ENCODE measurements at regions not wholly inside any gene's neighbourhood (a gene's known extent, or its start where the extent isn't known, plus 50 kb on each side); places are given as distances from the start of the nearest gene placed in this dataset.

DNA sequence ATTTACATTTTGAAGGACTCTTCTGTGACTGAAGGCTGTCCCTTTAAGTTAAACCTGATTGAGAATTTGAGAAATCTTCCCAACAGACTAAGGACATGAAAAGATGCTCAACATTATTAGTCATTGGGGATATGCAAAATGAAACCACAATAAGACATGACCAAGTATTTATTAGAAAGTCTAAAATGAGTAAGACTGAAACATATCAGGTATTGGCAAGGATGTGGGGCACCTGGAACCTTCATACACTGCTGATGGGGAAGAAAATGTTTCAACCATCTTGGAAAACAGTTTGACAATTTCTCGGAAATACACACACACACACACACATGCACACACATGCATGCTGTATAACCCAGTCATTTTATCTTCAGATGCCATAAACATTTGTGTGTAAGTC is 132.1 kb upstream of the CDK6 start:
- Histone ChIP-seq H3K4me2 (ENCODE audit: insufficient read depth, low read length) (no peak overlapping the region), H3K4me3 (ENCODE audit: low read depth in 1 of 2, low read length in 2 of 2) (no peak overlapping the region), H3K9me3 (ENCODE audit: insufficient read depth, low read length, severe bottlenecking) (no peaks in the 10 kb centered on the region), H2AFZ (ENCODE audit: low read depth, low read length) (no peak overlapping the region), H3K27ac (ENCODE audit: low read length) (no peak overlapping the region), H3K36me3 (ENCODE audit: insufficient read depth, low read length) (no peaks in the 10 kb centered on the region), H3K9ac (ENCODE audit: low read depth, low read length) (no peak overlapping the region), H4K20me1 (ENCODE audit: insufficient read depth, low read length) (no peaks in the 10 kb centered on the region), H3K27me3 (ENCODE audit: insufficient read depth, low read length, poor library complexity) (no peaks in the 10 kb centered on the region), H3K4me1 (ENCODE audit: insufficient read depth, low read length) (no peaks in the 10 kb centered on the region), H3K79me2 (ENCODE audit: insufficient read depth, low read length) (no peaks in the 10 kb centered on the region)
- ATAC-seq (ENCODE audit: insufficient read depth, low read depth), result no peak
- TF ChIP-seq EZH2 (IDR thresholded peaks at IDR 0.05; ENCODE audit: borderline replicate concordance, low read depth, low read length, severe bottlenecking), result no peak
- TF ChIP-seq, protein P1, sequence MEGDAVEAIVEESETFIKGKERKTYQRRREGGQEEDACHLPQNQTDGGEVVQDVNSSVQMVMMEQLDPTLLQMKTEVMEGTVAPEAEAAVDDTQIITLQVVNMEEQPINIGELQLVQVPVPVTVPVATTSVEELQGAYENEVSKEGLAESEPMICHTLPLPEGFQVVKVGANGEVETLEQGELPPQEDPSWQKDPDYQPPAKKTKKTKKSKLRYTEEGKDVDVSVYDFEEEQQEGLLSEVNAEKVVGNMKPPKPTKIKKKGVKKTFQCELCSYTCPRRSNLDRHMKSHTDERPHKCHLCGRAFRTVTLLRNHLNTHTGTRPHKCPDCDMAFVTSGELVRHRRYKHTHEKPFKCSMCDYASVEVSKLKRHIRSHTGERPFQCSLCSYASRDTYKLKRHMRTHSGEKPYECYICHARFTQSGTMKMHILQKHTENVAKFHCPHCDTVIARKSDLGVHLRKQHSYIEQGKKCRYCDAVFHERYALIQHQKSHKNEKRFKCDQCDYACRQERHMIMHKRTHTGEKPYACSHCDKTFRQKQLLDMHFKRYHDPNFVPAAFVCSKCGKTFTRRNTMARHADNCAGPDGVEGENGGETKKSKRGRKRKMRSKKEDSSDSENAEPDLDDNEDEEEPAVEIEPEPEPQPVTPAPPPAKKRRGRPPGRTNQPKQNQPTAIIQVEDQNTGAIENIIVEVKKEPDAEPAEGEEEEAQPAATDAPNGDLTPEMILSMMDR (IDR thresholded peaks at IDR 0.05; ENCODE audit: borderline replicate concordance, extremely low read depth, low read length, poor library complexity, severe bottlenecking), result no peak
- no peak for DNase-seq

DNA sequence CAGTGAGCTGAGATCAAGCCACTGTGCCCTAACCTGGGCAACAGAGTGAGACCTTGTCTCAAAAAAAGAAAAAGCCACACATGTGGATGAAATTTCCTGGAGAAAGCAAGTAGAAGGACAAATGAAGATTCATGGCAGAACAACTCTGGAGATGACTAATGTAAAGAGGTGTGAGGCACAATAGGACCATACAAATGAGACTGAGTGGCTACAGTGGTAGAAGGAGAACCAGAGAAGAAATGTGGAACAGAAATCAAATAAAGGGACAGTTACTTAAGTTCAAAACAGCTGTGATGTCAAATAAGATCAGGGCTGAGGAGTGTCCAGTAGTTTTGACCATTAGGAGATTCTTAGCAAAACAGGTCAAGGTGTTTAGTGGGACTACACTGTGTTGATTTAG is 130.9 kb upstream of the CDK6 start:
- TF ChIP-seq EZH2 (IDR thresholded peaks at IDR 0.05; ENCODE audit: borderline replicate concordance, low read depth, low read length, severe bottlenecking), result no peak
- TF ChIP-seq, protein P1 (IDR thresholded peaks at IDR 0.05; ENCODE audit: borderline replicate concordance, extremely low read depth, low read length, poor library complexity, severe bottlenecking), result no peak

DNA sequence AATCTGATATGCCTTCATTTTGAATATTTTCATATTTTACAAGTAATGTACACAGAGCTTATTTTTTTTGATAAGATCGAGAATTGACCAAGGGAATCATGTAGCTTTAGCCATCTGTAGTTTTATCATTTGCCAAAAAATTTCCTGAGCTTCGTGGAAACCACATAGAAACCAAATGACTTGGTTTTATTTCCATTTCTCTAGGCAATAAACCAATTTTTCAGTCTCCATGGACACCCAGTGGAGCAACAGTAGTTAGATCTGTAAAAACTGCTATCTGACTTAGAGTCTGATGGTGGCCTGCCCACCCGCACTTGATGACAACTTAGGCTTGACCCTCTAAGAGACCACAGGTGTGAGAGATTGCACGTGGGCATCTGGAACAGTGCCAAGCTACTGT is 127.8 kb upstream of the CDK6 start:
- H3K27ac ChIP-seq (ENCODE audit: low read length), result no peak overlapping the region
- no peaks in the 10 kb centered on the region for H3K9me3 ChIP-seq (ENCODE audit: insufficient read depth, low read length, severe bottlenecking)
- H3K27me3 ChIP-seq (ENCODE audit: insufficient read depth, low read length, poor library complexity), result no peaks in the 10 kb centered on the region
- no peaks in the 10 kb centered on the region for H3K79me2 ChIP-seq (ENCODE audit: insufficient read depth, low read length)
- no peaks in the 10 kb centered on the region for H4K20me1 ChIP-seq (ENCODE audit: insufficient read depth, low read length)
- no peaks in the 10 kb centered on the region for H3K36me3 ChIP-seq (ENCODE audit: insufficient read depth, low read length)
- no peak overlapping the region for H3K4me3 ChIP-seq (ENCODE audit: low read depth in 1 of 2, low read length in 2 of 2)
- ATAC-seq (ENCODE audit: insufficient read depth, low read depth) (no peak), DNase-seq (no peak)
- H2AFZ ChIP-seq (ENCODE audit: low read depth, low read length), result no peak overlapping the region
- H3K4me1 ChIP-seq (ENCODE audit: insufficient read depth, low read length), result no peaks in the 10 kb centered on the region
- TF ChIP-seq, protein P1 (IDR thresholded peaks at IDR 0.05; ENCODE audit: borderline replicate concordance, extremely low read depth, low read length, poor library complexity, severe bottlenecking), result no peak
- TF ChIP-seq EZH2 (IDR thresholded peaks at IDR 0.05; ENCODE audit: borderline replicate concordance, low read depth, low read length, severe bottlenecking), result no peak
- no peak overlapping the region for H3K9ac ChIP-seq (ENCODE audit: low read depth, low read length)
- H3K4me2 ChIP-seq (ENCODE audit: insufficient read depth, low read length), result no peak overlapping the region

More for the DNA sequence above, 130.9 kb upstream of the CDK6 start:
- no peak overlapping the region for H3K9ac ChIP-seq (ENCODE audit: low read depth, low read length)
- H3K27ac ChIP-seq (ENCODE audit: low read length), result no peak overlapping the region
- H3K27me3 ChIP-seq (ENCODE audit: insufficient read depth, low read length, poor library complexity), result no peaks in the 10 kb centered on the region
- H2AFZ ChIP-seq (ENCODE audit: low read depth, low read length), result no peak overlapping the region
- no peaks in the 10 kb centered on the region for H3K36me3 ChIP-seq (ENCODE audit: insufficient read depth, low read length)
- H3K9me3 ChIP-seq (ENCODE audit: insufficient read depth, low read length, severe bottlenecking), result no peaks in the 10 kb centered on the region
- no peaks in the 10 kb centered on the region for H3K79me2 ChIP-seq (ENCODE audit: insufficient read depth, low read length)
- DNase-seq, result no peak
- H4K20me1 ChIP-seq (ENCODE audit: insufficient read depth, low read length), result no peaks in the 10 kb centered on the region
- ATAC-seq (ENCODE audit: insufficient read depth, low read depth), result no peak
- no peak overlapping the region for H3K4me2 ChIP-seq (ENCODE audit: insufficient read depth, low read length)
- H3K4me1 ChIP-seq (ENCODE audit: insufficient read depth, low read length), result no peaks in the 10 kb centered on the region
- H3K4me3 ChIP-seq (ENCODE audit: low read depth in 1 of 2, low read length in 2 of 2), result no peak overlapping the region

DNA sequence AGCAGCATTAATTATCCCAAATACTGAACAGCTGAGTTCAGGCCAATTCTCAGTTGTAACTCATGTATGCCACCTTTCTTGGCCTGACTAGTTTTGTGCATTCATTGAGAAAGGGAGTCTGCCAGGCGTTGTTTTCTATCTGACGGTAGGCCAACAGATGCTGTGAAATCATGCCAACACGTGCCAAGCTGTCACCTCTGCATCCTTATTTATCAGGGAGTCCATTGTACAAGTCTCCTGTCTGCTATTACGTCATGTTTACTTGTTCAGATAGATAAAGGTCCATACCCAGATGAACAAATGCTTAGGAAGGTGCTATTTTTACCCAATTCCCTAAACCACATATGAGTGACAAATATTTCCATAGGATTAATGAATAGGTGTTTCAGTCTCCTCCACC is 127.2 kb upstream of the CDK6 start:
- no peak for DNase-seq
- no peaks in the 10 kb centered on the region for H3K9me3 ChIP-seq (ENCODE audit: insufficient read depth, low read length, severe bottlenecking)
- H3K4me2 ChIP-seq (ENCODE audit: insufficient read depth, low read length), result no peak overlapping the region
- H3K36me3 ChIP-seq (ENCODE audit: insufficient read depth, low read length), result no peaks in the 10 kb centered on the region
- no peak overlapping the region for H3K4me3 ChIP-seq (ENCODE audit: low read depth in 1 of 2, low read length in 2 of 2)
- no peaks in the 10 kb centered on the region for H3K4me1 ChIP-seq (ENCODE audit: insufficient read depth, low read length)
- H3K9ac ChIP-seq (ENCODE audit: low read depth, low read length), result no peak overlapping the region
- no peak for ATAC-seq (ENCODE audit: insufficient read depth, low read depth)
- no peak overlapping the region for H3K27ac ChIP-seq (ENCODE audit: low read length)
- TF ChIP-seq EZH2 (IDR thresholded peaks at IDR 0.05; ENCODE audit: borderline replicate concordance, low read depth, low read length, severe bottlenecking), result no peak
- TF ChIP-seq, protein P1 (IDR thresholded peaks at IDR 0.05; ENCODE audit: borderline replicate concordance, extremely low read depth, low read length, poor library complexity, severe bottlenecking), result no peak
- no peaks in the 10 kb centered on the region for H4K20me1 ChIP-seq (ENCODE audit: insufficient read depth, low read length)
- H3K27me3 ChIP-seq (ENCODE audit: insufficient read depth, low read length, poor library complexity), result no peaks in the 10 kb centered on the region
- no peaks in the 10 kb centered on the region for H3K79me2 ChIP-seq (ENCODE audit: insufficient read depth, low read length)
- no peak overlapping the region for H2AFZ ChIP-seq (ENCODE audit: low read depth, low read length)
